Stimulated activated CD4-positive, alpha-beta T cell treated with anti-CD3 and anti-CD28 coated beads, Interleukin-4, amount 100 ng/mL, for 24 hours (primary cell): ENCODE measurements at regions not wholly inside any gene's neighbourhood (a gene's known extent, or its start where the extent isn't known, plus 50 kb on each side); places are given as distances from the start of the nearest gene placed in this dataset.

Source experiments
- DNase-seq: peaks from one replicate; pipeline ENCODE4 v3.0.0-alpha.2; 2020

GRCh38 chr5:2486373-2486772 is 265.1 kb downstream of the IRX2 start:
- no peak for DNase-seq

- no peak for DNase-seq
These were observed 268.7 kb downstream of the IRX2 start for GRCh38 chr5:2482778-2483177.

GRCh38 chr5:2480871-2481270 is 270.6 kb downstream of the IRX2 start:
- no peak for DNase-seq

GRCh38 chr5:2475902-2476301 is 275.6 kb downstream of the IRX2 start:
- DNase-seq = no peak

- no peak for DNase-seq
These were observed 278.8 kb downstream of the IRX2 start for GRCh38 chr5:2472670-2473069.

GRCh38 chr5:2471152-2471879 is 280.2 kb downstream of the IRX2 start:
- DNase-seq = no peak

- DNase-seq = no peak
These were observed 284.5 kb downstream of the IRX2 start for GRCh38 chr5:2466966-2467365.

GRCh38 chr5:2465383-2465782 is 286.1 kb downstream of the IRX2 start:
- no peak for DNase-seq

GRCh38 chr5:2464141-2464540 is 287.3 kb downstream of the IRX2 start:
- no peak for DNase-seq

GRCh38 chr5:2461701-2462691 is 289.5 kb downstream of the IRX2 start:
- DNase-seq = no peak

- DNase-seq = no peak
These were observed 291.4 kb downstream of the IRX2 start for GRCh38 chr5:2460098-2460497.

GRCh38 chr5:2459251-2459650 is 292.2 kb downstream of the IRX2 start:
- no peak for DNase-seq

GRCh38 chr5:2455878-2456277 is 295.6 kb downstream of the IRX2 start:
- no peak for DNase-seq

GRCh38 chr5:2454876-2455275 is 296.6 kb downstream of the IRX2 start:
- DNase-seq = no peak

- no peak for DNase-seq
These were observed 297.7 kb downstream of the IRX2 start for GRCh38 chr5:2453781-2454180.

- no peak for DNase-seq
These were observed 300.4 kb downstream of the IRX2 start for GRCh38 chr5:2451100-2451499.

GRCh38 chr5:2442496-2443354 is 308.8 kb downstream of the IRX2 start:
- no peak for DNase-seq

- DNase-seq = no peak
These were observed 309.8 kb downstream of the IRX2 start for GRCh38 chr5:2441495-2442180.

GRCh38 chr5:2439608-2440007 is 311.9 kb downstream of the IRX2 start:
- no peak for DNase-seq

- DNase-seq = no peak
These were observed 318.4 kb downstream of the IRX2 start for GRCh38 chr5:2433086-2433485.

GRCh38 chr5:2432076-2432920 is 319.2 kb downstream of the IRX2 start:
- DNase-seq = no peak
